ENCODE measurements at regions not wholly inside any gene's neighbourhood (a gene's known extent, or its start where the extent isn't known, plus 50 kb on each side); places are given as distances from the start of the nearest gene placed in this dataset.

DNA sequence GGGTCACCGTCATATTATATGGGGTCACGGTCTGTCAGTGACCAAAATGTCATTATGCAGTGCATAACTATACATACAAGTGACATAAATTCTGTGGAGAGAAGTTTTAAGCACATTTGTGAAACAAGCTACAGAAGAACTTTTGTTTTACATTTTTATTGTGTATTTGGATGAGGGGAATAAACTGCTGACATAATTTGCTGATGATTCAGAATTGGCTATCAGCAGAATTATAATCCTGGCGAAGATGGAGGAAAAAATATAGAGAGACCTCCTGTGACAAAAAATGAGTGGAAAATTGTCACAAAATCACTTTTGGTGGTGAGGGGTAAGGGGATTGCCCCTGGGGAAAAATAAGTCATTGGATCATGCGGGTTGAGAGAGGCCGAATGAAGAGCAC, 116.3 kb upstream of the ANKRD55 start:
- no peak overlapping the region for H2BK20ac ChIP-seq (ENCODE audit: low read depth, low read length, poor library complexity, severe bottlenecking)
- H3K27ac Mint-ChIP-seq = no peak overlapping the region
- H4K5ac ChIP-seq (ENCODE audit: insufficient read length, low read depth, low read length) = no peak overlapping the region
- no peaks in the 10 kb centered on the region for H3K79me1 ChIP-seq (ENCODE audit: insufficient read depth, low read depth, low read length, poor library complexity, severe bottlenecking)
- TF ChIP-seq, protein P1, sequence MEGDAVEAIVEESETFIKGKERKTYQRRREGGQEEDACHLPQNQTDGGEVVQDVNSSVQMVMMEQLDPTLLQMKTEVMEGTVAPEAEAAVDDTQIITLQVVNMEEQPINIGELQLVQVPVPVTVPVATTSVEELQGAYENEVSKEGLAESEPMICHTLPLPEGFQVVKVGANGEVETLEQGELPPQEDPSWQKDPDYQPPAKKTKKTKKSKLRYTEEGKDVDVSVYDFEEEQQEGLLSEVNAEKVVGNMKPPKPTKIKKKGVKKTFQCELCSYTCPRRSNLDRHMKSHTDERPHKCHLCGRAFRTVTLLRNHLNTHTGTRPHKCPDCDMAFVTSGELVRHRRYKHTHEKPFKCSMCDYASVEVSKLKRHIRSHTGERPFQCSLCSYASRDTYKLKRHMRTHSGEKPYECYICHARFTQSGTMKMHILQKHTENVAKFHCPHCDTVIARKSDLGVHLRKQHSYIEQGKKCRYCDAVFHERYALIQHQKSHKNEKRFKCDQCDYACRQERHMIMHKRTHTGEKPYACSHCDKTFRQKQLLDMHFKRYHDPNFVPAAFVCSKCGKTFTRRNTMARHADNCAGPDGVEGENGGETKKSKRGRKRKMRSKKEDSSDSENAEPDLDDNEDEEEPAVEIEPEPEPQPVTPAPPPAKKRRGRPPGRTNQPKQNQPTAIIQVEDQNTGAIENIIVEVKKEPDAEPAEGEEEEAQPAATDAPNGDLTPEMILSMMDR (conservative IDR thresholded peaks at IDR 0.05) = no peak
- H3K14ac ChIP-seq (ENCODE audit: insufficient read depth, low read length) = no peak overlapping the region
- no peak overlapping the region for H3K4ac ChIP-seq (ENCODE audit: low read depth, low read length)
- no peaks in the 10 kb centered on the region for H3K9me3 ChIP-seq (ENCODE audit: control insufficient read depth, low read depth, low read length)
- no peak overlapping the region for H3K4me2 ChIP-seq (ENCODE audit: insufficient read depth, insufficient read length, low read length)
- peaks cover 5% of the 10 kb centered on the region in 2 experiments for H3K4me1 Mint-ChIP-seq
- WGBS (ENCODE audit: extremely low coverage, insufficient read length, low lambda C conversion rate) = no CpG with 5 or more reads among the region's 5 CpGs
- H4K20me1 ChIP-seq (ENCODE audit: control insufficient read depth, insufficient read depth, insufficient read length) = no peaks in the 10 kb centered on the region
- no peak overlapping the region for H3K18ac ChIP-seq (ENCODE audit: insufficient read length, low read depth, low read length)
- H2BK12ac ChIP-seq (ENCODE audit: insufficient read length, low read depth, low read length) = no peak overlapping the region
- H3K4me1 ChIP-seq (ENCODE audit: insufficient read depth, low read length) = no peaks in the 10 kb centered on the region
- H2BK120ac ChIP-seq (ENCODE audit: low read depth, low read length, poor library complexity, severe bottlenecking) = no peak overlapping the region
- H2AFZ ChIP-seq (ENCODE audit: low read length) = no peak overlapping the region
- H3K56ac ChIP-seq (ENCODE audit: insufficient read length, low read depth, low read length) = no peak overlapping the region
- H3K27ac ChIP-seq (ENCODE audit: insufficient read length, low read depth, low read length) = no peak overlapping the region
- H3K23me2 ChIP-seq (ENCODE audit: insufficient read length, low read depth, low read length, poor library complexity, severe bottlenecking) = no peaks in the 10 kb centered on the region
- H3K27me3 ChIP-seq (ENCODE audit: insufficient read depth, low read length) = no peaks in the 10 kb centered on the region
- no peak overlapping the region for H2AK5ac ChIP-seq (ENCODE audit: insufficient read length, low read length)
- no peak overlapping the region for H3T11ph ChIP-seq (ENCODE audit: low read length)
- no peak overlapping the region for H4K8ac ChIP-seq (replicated peaks; ENCODE audit: insufficient read length, low read depth, low read length)
- H3K4me3 Mint-ChIP-seq = no peak overlapping the region
- DNase-seq = no peak
- no peak overlapping the region for H2BK5ac ChIP-seq (ENCODE audit: insufficient read length, low read length)
- H3K23ac ChIP-seq (ENCODE audit: insufficient read length, low read depth, low read length) = no peak overlapping the region
- H2BK15ac ChIP-seq (ENCODE audit: low read depth, low read length) = no peak overlapping the region
- no peak overlapping the region for H4K91ac ChIP-seq (ENCODE audit: insufficient read length, low read depth, low read length)
- no peaks in the 10 kb centered on the region for H3K9me3 Mint-ChIP-seq
- H3K27me3 Mint-ChIP-seq (ENCODE audit: low read depth) = no peaks in the 10 kb centered on the region
- H3K79me2 ChIP-seq (ENCODE audit: insufficient read depth, low read length) = no peaks in the 10 kb centered on the region
- H3K36me3 Mint-ChIP-seq (ENCODE audit: insufficient read depth in 1 of 3, low read depth in 3 of 3) = no peaks in the 10 kb centered on the region
- no peak overlapping the region for H3K9ac ChIP-seq (ENCODE audit: extremely low read depth, insufficient read length, low read length)

Data from H9 (cell line).